B cell (primary cell): ENCODE measurements at regions not wholly inside any gene's neighbourhood (a gene's known extent, or its start where the extent isn't known, plus 50 kb on each side); places are given as distances from the start of the nearest gene placed in this dataset.

Source experiments
- CTCF ChIP-seq: fragments of 200-600 bp; IDR thresholded peaks from one replicate; pipeline ENCODE4 v1.8.0; 2022; ENCODE audit warnings: antibody characterized with exemption, mild to moderate bottlenecking
- EZH2 ChIP-seq: IDR thresholded peaks from 2 replicates; pipeline ENCODE4 v1.6.1; 2012; ENCODE audit warnings: borderline replicate concordance, low read depth, mild to moderate bottlenecking, moderate library complexity, low read length; ENCODE audit not compliant: insufficient read depth, poor library complexity, severe bottlenecking

- TF ChIP-seq CTCF (no peak), EZH2 (no peak)
Measured at GRCh38 chr20:60899320-60899719, 352.7 kb upstream of the CDH4 start.
